Spleen (tissue), 7 donors: ENCODE measurements at regions not wholly inside any gene's neighbourhood (a gene's known extent, or its start where the extent isn't known, plus 50 kb on each side); places are given as distances from the start of the nearest gene placed in this dataset.

Source experiments
- CTCF ChIP-seq, 11 experiments: fragments of 200-600 bp in 7 of 11; fragments of 450-650 bp in 4 of 11; sonication (generic) in 4 of 11; IDR thresholded peaks in 8 of 11; conservative IDR thresholded peaks in 3 of 11; 1 replicate in 7 of 11; 2 replicates in 4 of 11; pipeline versions ENCODE4 v1.4.0 to v1.8.0; 2016 to 2021; ENCODE audit warnings: antibody characterized with exemption in 11 of 11, inconsistent platforms in 4 of 11, mild to moderate bottlenecking in 1 of 11
- POLR2A ChIP-seq, 3 donors: fragments of 450-650 bp; IDR thresholded peaks; one replicate each; pipeline ENCODE4 v1.5.1; 2017; ENCODE audit warnings: antibody characterized with exemption in 3 of 3, mild to moderate bottlenecking in 1 of 3
- donor health status: DM: no; HTN: no; CAD: no; lungs with moderate emphysema.
- donor health status: DM: no; HTN: no; CAD: no.
- donor health status: DM: no; HTN: no; CAD: no.

- TF ChIP-seq CTCF (IDR thresholded peaks at IDR 0.05 in 8 of 11, conservative IDR thresholded peaks at IDR 0.05 in 3 of 11) (no peak), POLR2A (IDR thresholded peaks at IDR 0.05) (no peak)
These were observed 233.2 kb upstream of the PPP2R2D start for GRCh38 chr10:131667561-131667960.
